Hepatocyte (in vitro differentiated cells): ENCODE measurements at regions not wholly inside any gene's neighbourhood (a gene's known extent, or its start where the extent isn't known, plus 50 kb on each side); places are given as distances from the start of the nearest gene placed in this dataset.

Experiments
- EZH2phosphoT487 ChIP-seq: fragments of 200-600 bp; sonication (generic); IDR thresholded peaks from one replicate; pipeline ENCODE4 v1.6.1; 2018; ENCODE audit warnings: antibody characterized with exemption, mild to moderate bottlenecking, low read depth, moderate library complexity; ENCODE audit not compliant: unreplicated experiment, severe bottlenecking
- TF ChIP-seq, protein P1 (sequence below): fragments of 200-600 bp; sonication (generic); IDR thresholded peaks from 2 replicates; pipeline ENCODE4 v1.5.1; 2016; ENCODE audit warnings: antibody characterized with exemption, mild to moderate bottlenecking; ENCODE audit not compliant: poor library complexity

DNA sequence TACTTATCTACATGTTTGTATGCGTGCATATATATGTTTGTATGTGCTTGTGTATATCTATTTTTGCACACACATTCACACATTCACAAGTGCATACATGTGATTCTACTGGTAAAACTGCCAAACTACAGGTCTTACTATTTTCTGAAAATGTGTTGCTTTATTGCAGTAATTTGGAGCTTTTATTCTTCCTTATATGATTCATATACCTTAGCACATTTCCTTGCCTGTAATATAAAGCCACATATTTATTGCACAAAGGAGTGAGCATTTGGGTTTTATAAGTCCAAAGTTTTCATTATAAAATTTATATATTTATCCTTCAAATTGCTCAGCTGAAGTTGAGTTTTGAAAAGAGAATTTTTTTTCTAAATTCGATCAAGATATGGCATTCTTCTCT lies 1120.4 kb upstream of the PCDH9 start:
- TF ChIP-seq, protein P1, sequence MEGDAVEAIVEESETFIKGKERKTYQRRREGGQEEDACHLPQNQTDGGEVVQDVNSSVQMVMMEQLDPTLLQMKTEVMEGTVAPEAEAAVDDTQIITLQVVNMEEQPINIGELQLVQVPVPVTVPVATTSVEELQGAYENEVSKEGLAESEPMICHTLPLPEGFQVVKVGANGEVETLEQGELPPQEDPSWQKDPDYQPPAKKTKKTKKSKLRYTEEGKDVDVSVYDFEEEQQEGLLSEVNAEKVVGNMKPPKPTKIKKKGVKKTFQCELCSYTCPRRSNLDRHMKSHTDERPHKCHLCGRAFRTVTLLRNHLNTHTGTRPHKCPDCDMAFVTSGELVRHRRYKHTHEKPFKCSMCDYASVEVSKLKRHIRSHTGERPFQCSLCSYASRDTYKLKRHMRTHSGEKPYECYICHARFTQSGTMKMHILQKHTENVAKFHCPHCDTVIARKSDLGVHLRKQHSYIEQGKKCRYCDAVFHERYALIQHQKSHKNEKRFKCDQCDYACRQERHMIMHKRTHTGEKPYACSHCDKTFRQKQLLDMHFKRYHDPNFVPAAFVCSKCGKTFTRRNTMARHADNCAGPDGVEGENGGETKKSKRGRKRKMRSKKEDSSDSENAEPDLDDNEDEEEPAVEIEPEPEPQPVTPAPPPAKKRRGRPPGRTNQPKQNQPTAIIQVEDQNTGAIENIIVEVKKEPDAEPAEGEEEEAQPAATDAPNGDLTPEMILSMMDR = no peak
- TF ChIP-seq EZH2phosphoT487 = no peak
